GM23248 (cell line): ENCODE measurements at regions not wholly inside any gene's neighbourhood (a gene's known extent, or its start where the extent isn't known, plus 50 kb on each side); places are given as distances from the start of the nearest gene placed in this dataset.

Experiments
- EZH2 ChIP-seq: fragments of 200-600 bp; sonication (generic); IDR thresholded peaks from 2 replicates; pipeline ENCODE4 v1.6.1; 2018; ENCODE audit warnings: antibody characterized with exemption, mild to moderate bottlenecking; ENCODE audit not compliant: insufficient read depth, poor library complexity, severe bottlenecking
- EZH2phosphoT487 ChIP-seq: fragments of 200-600 bp; sonication (generic); IDR thresholded peaks from 2 replicates; pipeline ENCODE4 v1.6.1; 2018; ENCODE audit warnings: antibody characterized with exemption, moderate library complexity, mild to moderate bottlenecking, low read depth; ENCODE audit not compliant: insufficient read depth

DNA sequence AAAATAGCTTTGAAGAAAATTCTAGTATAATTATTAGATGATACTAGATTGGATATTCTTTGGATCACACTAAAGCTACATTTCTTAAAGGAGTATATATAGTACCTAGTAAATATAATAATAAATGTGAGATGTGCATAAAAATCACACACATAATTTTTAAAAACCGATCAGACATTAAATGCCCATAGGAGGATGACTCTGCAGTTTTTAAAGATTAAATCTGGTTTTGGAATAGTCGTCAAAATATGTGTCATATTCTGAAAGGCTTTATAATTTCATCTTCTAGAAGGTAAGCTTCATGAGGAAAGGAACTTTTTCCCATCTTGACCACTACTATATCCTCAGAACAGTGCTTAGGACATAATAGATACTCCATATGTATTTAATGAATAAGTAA is 169.0 kb downstream of the NRIP1 start:
- TF ChIP-seq EZH2phosphoT487 (no peak), EZH2 (no peak)
